GM23338 (cell line): ENCODE measurements at regions not wholly inside any gene's neighbourhood (a gene's known extent, or its start where the extent isn't known, plus 50 kb on each side); places are given as distances from the start of the nearest gene placed in this dataset.

Experiments
- CTCF ChIP-seq, 2 experiments: fragments of 200-600 bp in 1 of 2; sonication (generic) in 1 of 2; conservative IDR thresholded peaks; 2 replicates each; pipeline versions ENCODE4 v1.5.1 to v1.6.1; 2016 to 2017; ENCODE audit warnings: antibody characterized with exemption in 2 of 2, low read depth in 2 of 2, mild to moderate bottlenecking in 2 of 2, moderate library complexity in 1 of 2
- ETS1 ChIP-seq: IDR thresholded peaks from 2 replicates; pipeline ENCODE4 v1.6.1; 2016; ENCODE audit warnings: antibody characterized with exemption
- EZH2 ChIP-seq: fragments of 200-600 bp; sonication (generic); IDR thresholded peaks from one replicate; pipeline ENCODE4 v1.8.0; 2017; ENCODE audit warnings: antibody characterized with exemption, mild to moderate bottlenecking, low read depth; ENCODE audit not compliant: unreplicated experiment
- EZH2phosphoT487 ChIP-seq: fragments of 200-600 bp; sonication (generic); IDR thresholded peaks from one replicate; pipeline ENCODE4 v1.8.1; 2018; ENCODE audit warnings: antibody characterized with exemption; ENCODE audit not compliant: unreplicated experiment
- POLR2AphosphoS5 ChIP-seq: IDR thresholded peaks from 2 replicates; pipeline ENCODE4 v1.6.1; 2016; ENCODE audit warnings: antibody characterized with exemption, low read depth
- REST ChIP-seq: IDR thresholded peaks from one replicate; pipeline ENCODE4 v1.6.1; 2018; ENCODE audit warnings: antibody characterized with exemption; ENCODE audit not compliant: unreplicated experiment
- ZNF114 ChIP-seq: fragments of 250-450 bp; sonication (Bioruptor Pico); IDR thresholded peaks from 2 replicates; pipeline ENCODE4 v1.5.0; 2020; ENCODE audit warnings: mild to moderate bottlenecking, moderate library complexity
- ZNF331 ChIP-seq: fragments of 250-450 bp; sonication (Bioruptor Pico); IDR thresholded peaks from 2 replicates; pipeline ENCODE4 v1.5.0; 2020; ENCODE audit warnings: low read depth, mild to moderate bottlenecking, moderate library complexity

- TF ChIP-seq CTCF (conservative IDR thresholded peaks at IDR 0.05; ENCODE audit: low read depth in 2 of 2) = no peak
- no peak for TF ChIP-seq ZNF114 (CRISPR knock-in tag)
- TF ChIP-seq POLR2AphosphoS5 = no peak
- no peak for TF ChIP-seq EZH2phosphoT487
- TF ChIP-seq EZH2 = no peak
- no peak for TF ChIP-seq REST
- TF ChIP-seq ETS1 = no peak
- no peak for TF ChIP-seq ZNF331
Observed at GRCh38 chr9:80426992-80427391, 855.2 kb downstream of the TLE4 start.
